Uterus (tissue), 3 donors: ENCODE measurements at regions not wholly inside any gene's neighbourhood (a gene's known extent, or its start where the extent isn't known, plus 50 kb on each side); places are given as distances from the start of the nearest gene placed in this dataset.

Source experiments
- DNase-seq, 2 donors: peaks; one replicate each; pipeline ENCODE4 v3.0.0-alpha.2; 2019 to 2020
- H3K27ac ChIP-seq, 2 donors: fragments of 200-600 bp; sonication (generic); 1 replicate in 1 of 2; 2 replicates in 1 of 2; pipeline ENCODE4 v1.5.1; 2016 to 2018
- H3K27me3 ChIP-seq, 2 donors: fragments of 200-600 bp; sonication (generic); one replicate each; pipeline ENCODE4 v1.5.1; 2018 to 2019; ENCODE audit warnings: control low read depth in 1 of 2
- H3K36me3 ChIP-seq, 2 donors: fragments of 200-600 bp; sonication (generic); one replicate each; pipeline ENCODE4 v1.5.1; 2019; ENCODE audit warnings: control low read depth in 1 of 2
- H3K4me1 ChIP-seq, 2 donors: fragments of 200-600 bp; sonication (generic); one replicate each; pipeline ENCODE4 v1.5.1; 2018 to 2019; ENCODE audit warnings: control low read depth in 1 of 2
- H3K4me3 ChIP-seq, 2 donors: fragments of 200-600 bp; sonication (generic); 1 replicate in 1 of 2; 2 replicates in 1 of 2; pipeline ENCODE4 v1.5.1; 2018 to 2019; ENCODE audit warnings: mild to moderate bottlenecking in 1 of 2
- H3K9me3 ChIP-seq, 2 donors: fragments of 200-600 bp; sonication (generic); one replicate each; pipeline ENCODE4 v1.5.1; 2019; ENCODE audit warnings: control low read depth in 1 of 2
- POLR2A ChIP-seq, 2 donors: fragments of 450-650 bp; IDR thresholded peaks; one replicate each; pipeline ENCODE4 v1.6.1; 2016; ENCODE audit warnings: antibody characterized with exemption in 2 of 2, mild to moderate bottlenecking in 1 of 2, moderate library complexity in 1 of 2
- intact Hi-C: fragments of 100-400 bp; cut with DNase I; formaldehyde crosslinking; loops from one replicate; pipeline ENCODE4 v1.15.1; 2023; ENCODE audit warnings: low total_unique reads
- TF ChIP-seq, protein P1 (sequence below), 4 experiments: fragments of 200-600 bp in 2 of 4; fragments of 450-650 bp in 2 of 4; sonication (generic) in 2 of 4; IDR thresholded peaks; one replicate each; pipeline ENCODE4 v1.5.1; 2016 to 2019; ENCODE audit warnings: antibody characterized with exemption in 4 of 4, mild to moderate bottlenecking in 2 of 4, moderate library complexity in 1 of 4
- donor health status: DM: yes; HTN: yes; CAD: no.

DNA sequence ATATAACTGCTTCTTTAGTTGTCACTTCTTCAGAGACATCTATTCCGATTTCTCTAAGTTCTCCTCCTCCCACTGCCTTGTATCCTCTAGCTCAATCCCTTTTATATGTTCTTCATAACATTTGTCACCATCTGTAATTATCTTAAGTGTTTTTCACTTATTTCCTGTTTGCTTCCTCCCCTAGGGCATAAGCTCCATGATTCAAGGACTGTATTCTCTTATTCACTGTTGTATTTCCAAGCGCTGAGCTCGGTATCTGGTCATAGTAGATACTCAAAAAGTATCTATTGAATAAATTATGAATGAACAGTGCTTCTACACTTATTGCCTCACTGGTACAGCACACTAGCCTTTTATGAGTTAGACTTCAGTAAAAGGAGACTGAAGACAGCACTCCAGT, 109.0 kb upstream of the TMPO start:
- TF ChIP-seq, protein P1, sequence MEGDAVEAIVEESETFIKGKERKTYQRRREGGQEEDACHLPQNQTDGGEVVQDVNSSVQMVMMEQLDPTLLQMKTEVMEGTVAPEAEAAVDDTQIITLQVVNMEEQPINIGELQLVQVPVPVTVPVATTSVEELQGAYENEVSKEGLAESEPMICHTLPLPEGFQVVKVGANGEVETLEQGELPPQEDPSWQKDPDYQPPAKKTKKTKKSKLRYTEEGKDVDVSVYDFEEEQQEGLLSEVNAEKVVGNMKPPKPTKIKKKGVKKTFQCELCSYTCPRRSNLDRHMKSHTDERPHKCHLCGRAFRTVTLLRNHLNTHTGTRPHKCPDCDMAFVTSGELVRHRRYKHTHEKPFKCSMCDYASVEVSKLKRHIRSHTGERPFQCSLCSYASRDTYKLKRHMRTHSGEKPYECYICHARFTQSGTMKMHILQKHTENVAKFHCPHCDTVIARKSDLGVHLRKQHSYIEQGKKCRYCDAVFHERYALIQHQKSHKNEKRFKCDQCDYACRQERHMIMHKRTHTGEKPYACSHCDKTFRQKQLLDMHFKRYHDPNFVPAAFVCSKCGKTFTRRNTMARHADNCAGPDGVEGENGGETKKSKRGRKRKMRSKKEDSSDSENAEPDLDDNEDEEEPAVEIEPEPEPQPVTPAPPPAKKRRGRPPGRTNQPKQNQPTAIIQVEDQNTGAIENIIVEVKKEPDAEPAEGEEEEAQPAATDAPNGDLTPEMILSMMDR (IDR thresholded peaks at IDR 0.05): no peak
- TF ChIP-seq POLR2A (IDR thresholded peaks at IDR 0.05): no peak
- H3K27me3 ChIP-seq: no peaks in the 10 kb centered on the region
- H3K4me3 ChIP-seq: no peak overlapping the region
- intact Hi-C loops: no loop called here
- no peak for DNase-seq
- no peaks in the 10 kb centered on the region for H3K9me3 ChIP-seq
- no peak overlapping the region for H3K27ac ChIP-seq
- H3K36me3 ChIP-seq: no peaks in the 10 kb centered on the region
- no peaks in the 10 kb centered on the region for H3K4me1 ChIP-seq

GRCh38 chr12:98408681-98409080, 106.7 kb upstream of the TMPO start:
- H3K36me3 ChIP-seq: no peaks in the 10 kb centered on the region
- no peak for DNase-seq
- no peak overlapping the region for H3K27ac ChIP-seq
- intact Hi-C loops: no loop called here
- no peak overlapping the region for H3K4me3 ChIP-seq
- no peaks in the 10 kb centered on the region for H3K4me1 ChIP-seq
- H3K27me3 ChIP-seq: no peaks in the 10 kb centered on the region
- H3K9me3 ChIP-seq: no peaks in the 10 kb centered on the region
- TF ChIP-seq, protein P1 (IDR thresholded peaks at IDR 0.05): no peak
- TF ChIP-seq POLR2A (IDR thresholded peaks at IDR 0.05): no peak

DNA sequence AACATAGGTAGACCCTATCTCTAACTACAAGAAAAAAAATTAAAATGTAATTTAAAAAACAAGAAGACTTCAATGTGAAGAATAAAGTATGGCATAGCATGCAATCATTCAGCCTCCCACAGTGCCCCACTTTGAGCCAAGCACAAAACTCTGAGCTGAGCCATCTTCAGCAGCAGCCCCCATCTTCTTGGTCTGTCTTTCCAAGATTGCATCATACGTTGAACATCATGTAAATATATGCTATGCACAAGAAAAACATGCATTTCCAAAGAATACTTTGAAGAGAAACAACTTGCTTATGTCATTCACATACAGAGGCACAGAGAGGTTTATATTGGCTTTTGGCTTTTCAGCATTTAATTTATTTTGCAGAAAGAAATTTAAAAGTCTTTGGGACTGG, 105.8 kb upstream of the TMPO start:
- no peak for TF ChIP-seq POLR2A (IDR thresholded peaks at IDR 0.05)
- TF ChIP-seq, protein P1 (IDR thresholded peaks at IDR 0.05): no peak
- H3K4me1 ChIP-seq: no peaks in the 10 kb centered on the region
- no peaks in the 10 kb centered on the region for H3K36me3 ChIP-seq
- H3K27ac ChIP-seq: no peak overlapping the region
- no peaks in the 10 kb centered on the region for H3K27me3 ChIP-seq
- no peaks in the 10 kb centered on the region for H3K9me3 ChIP-seq
- H3K4me3 ChIP-seq: no peak overlapping the region
- no peak for DNase-seq
- intact Hi-C loops: no loop called here

DNA sequence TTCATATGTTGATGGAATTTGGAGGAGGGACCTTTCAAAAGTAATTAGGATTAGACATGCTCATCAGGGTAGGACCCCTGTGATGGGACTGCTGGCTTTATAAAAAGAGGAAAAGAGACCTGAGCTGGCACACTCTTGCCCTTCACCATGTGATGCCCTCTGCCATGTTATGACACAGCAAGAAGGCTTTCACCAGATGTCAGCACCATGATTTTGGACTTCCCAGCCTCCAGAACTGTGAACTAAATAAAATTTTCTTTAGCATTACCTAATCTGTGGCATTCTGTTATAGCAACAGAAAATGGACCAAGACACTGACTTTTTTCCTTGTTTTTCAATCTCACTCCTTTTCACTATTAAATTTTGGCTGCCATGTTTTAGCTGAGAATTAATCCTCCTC, 105.0 kb upstream of the TMPO start:
- no peak for TF ChIP-seq POLR2A (IDR thresholded peaks at IDR 0.05)
- TF ChIP-seq, protein P1 (IDR thresholded peaks at IDR 0.05): no peak
- H3K27me3 ChIP-seq: no peaks in the 10 kb centered on the region
- DNase-seq: no peak

DNA sequence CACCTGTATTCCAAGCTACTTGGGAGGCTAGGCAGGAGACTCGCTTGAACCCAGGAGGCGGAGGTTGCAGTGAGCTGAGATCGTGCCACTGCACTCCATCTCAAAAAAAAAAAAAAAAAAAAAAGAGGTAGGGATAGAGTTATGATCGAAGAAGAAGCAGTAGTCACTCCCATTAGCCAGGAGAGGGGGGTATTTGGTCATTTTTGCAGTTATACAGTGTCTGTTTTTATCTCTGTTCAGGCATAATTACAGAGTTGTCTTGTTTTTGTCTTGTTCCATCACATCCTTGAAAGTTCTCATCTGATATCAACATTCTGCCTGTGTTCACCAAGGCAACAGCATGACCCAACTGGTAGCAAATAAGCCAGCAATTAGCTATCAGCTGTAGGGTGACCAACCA, 98.5 kb upstream of the TMPO start:
- H3K4me1 ChIP-seq: peaks cover 0 to 5% of the 10 kb centered on the region in 2 donors
- TF ChIP-seq, protein P1 (IDR thresholded peaks at IDR 0.05): peak in 1 of 4 experiments; percentile 28
- no peak for TF ChIP-seq POLR2A (IDR thresholded peaks at IDR 0.05)
- no peak overlapping the region for H3K4me3 ChIP-seq
- DNase-seq: no peak
- no peaks in the 10 kb centered on the region for H3K36me3 ChIP-seq
- H3K27ac ChIP-seq: no peak overlapping the region
- no peaks in the 10 kb centered on the region for H3K9me3 ChIP-seq
- intact Hi-C loops: no loop called here
- no peaks in the 10 kb centered on the region for H3K27me3 ChIP-seq

More for the DNA sequence above, 105.0 kb upstream of the TMPO start:
- Histone ChIP-seq H3K4me1 (no peaks in the 10 kb centered on the region), H3K4me3 (no peak overlapping the region), H3K36me3 (no peaks in the 10 kb centered on the region), H3K9me3 (no peaks in the 10 kb centered on the region), H3K27ac (no peak overlapping the region)
- intact Hi-C loops: no loop called here
